HG02678 (cell line): ENCODE measurements at regions not wholly inside any gene's neighbourhood (a gene's known extent, or its start where the extent isn't known, plus 50 kb on each side); places are given as distances from the start of the nearest gene placed in this dataset.
"Not testable (repeated sequence)": the region's sequence is repeated elsewhere in the genome, so short reads cannot be mapped to it uniquely, and the experiment has no call there.

Experiments
- ATAC-seq: cut with Tn5 transposase; IDR thresholded peaks from one replicate; pipeline ENCODE4 v1.9.1; 2021; ENCODE audit warnings: mild to moderate bottlenecking, moderate library complexity; ENCODE audit not compliant: unreplicated experiment

DNA sequence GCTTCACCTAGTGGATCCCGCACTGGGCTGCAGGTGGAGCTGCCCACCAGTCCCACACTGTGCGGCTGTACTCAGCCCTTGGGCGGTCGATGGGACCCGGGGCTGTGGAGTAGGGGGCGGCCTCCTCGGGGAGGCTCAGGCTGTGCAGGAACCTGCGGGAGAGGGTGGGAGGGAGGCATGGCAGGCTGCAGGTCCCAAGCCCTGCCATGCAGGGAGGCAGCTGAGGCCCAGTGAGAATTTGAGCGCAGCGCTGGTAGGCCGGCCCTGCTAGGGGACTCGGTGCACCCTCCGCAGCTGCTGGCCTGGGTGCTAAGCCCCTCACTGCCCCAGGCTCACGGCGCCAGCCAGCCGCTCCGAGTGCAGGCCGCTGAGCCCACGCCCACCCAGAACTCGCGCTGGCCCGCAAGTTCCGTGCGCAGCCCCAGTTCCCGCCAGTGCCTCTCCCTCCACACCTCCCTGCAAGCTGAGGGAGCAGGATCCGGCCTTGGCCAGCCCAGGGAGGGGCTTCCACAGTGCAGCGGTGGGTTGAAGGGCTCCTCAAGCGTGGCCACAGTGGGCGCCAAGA lies 1407.6 kb downstream of the EPHA7 start:
- no peak for ATAC-seq

DNA sequence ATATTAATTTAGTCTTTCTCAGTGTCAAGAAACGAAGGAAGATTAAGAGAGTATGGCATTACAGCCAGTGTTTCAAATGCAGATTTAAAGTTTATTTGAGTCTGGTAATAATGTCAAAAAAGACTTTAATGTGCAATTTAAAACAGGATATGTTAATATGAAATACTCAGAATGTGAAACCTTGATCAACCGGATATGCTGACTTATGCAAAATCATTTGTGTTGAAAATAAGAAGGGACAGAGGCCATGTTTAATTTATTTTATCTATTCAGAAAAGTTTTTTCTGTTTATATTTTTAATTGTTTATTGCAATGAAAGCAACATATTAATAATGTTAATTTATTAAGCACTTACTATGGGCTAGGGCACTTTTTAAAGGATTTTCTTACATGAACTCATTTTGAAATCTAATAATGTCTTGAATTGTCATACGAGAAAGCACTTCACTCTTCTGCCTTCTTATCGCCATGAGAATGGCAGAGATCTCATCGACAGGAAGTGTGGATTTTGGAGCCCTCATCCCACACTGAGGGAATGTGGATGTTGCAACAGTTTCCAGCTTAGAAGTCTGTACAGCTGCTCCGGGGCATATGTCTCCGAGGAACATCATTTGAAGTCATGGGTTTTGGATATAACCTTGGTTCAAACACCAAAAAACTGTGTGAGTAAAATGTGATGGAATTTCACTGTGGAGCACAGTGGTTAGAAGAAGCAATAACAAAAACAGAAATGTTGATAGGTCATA lies 1410.4 kb downstream of the EPHA7 start:
- ATAC-seq, result no peak

DNA sequence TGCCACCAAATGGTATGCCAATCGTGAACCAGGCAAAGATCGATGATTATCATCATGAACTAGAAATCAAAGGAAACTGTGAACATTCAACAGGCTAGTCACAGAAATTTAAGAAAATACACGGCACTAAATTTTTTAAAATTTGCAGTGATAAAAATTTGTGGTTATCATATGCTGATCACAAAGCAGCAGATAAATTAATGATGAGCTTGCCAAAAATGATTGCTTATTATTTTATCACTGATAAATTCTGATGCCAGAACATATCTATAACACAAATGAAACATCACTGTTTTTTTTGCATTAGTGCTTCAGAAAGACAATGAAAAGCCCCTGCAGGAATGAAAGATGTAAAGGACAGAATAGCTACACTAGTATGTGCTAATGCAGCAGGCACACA lies 1413.2 kb upstream of the MAP3K7 start:
- ATAC-seq, result no peak

DNA sequence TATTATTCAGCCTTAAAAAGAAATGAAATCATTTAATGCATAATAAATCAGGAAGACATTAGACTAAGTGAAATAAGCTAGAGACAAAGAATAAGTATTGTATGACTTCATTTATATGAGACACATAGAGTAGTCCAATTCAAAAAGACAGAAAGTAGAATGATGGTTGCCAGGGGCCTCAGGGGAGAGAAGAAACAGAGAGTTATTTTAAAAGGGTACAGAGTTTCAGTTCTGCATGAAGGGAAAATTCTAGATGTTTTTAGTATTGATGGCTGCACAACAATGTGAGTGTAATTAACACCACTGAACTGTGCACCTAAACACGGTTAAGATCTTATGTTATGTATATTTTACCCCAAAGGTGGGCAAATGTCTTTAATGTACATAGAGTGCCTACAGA lies 1407.9 kb upstream of the MAP3K7 start:
- no peak for ATAC-seq

DNA sequence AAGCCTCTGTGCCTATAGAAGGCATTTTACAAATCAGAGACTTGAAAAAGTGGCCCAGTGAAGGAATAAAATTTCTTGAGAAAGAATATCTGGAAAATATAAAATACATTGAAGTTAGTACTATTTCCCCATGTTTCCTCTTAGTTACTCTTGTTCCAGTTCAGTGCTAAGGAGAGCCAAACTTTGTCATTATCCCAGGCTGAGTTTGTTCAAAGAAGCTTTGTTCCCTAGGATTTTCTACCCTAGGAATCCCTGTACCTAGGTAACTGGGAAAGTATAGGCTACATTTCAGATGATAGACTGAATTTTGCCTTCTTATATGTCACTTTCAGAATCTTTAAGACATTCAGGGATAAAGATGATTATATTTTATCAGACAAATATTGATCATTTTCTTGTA lies 1395.7 kb upstream of the MAP3K7 start:
- no peak for ATAC-seq

DNA sequence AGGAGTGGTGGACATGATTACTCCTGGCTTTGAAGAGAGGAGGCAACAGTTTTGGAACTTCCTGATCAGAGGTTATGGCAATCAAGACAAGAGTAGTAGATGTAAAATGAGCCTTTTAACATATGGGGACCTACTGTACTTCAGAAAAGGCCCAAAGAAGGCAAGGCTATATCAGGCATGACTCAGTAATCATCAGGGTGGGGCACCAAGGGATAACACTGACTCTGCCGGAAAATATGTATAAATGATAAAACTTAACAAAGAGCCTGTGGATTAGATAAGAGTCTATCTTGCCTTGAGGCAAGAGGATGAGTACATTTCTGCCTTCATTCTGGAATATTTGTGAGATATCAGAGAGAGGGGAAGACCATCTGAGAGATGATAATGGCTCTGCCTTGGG lies 1389.9 kb upstream of the MAP3K7 start:
- no peak for ATAC-seq

DNA sequence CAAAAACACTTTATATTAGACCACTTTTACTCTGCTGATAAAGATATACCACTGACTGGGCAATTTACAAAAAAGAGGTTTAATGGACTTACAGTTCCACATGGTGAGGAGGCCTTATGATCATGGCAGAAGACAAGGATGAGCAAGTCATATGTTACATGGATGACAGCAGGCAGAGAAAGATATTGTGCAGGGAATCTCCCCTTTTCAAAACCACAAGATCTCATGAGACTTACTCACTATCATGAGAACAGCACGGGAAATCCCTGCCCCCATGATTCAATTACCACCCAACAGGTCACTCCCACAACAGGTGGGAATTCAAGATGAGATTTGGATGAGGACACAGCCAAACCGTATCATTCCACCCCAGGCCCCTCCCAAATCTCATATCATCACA lies 1383.8 kb upstream of the MAP3K7 start:
- ATAC-seq, result no peak

DNA sequence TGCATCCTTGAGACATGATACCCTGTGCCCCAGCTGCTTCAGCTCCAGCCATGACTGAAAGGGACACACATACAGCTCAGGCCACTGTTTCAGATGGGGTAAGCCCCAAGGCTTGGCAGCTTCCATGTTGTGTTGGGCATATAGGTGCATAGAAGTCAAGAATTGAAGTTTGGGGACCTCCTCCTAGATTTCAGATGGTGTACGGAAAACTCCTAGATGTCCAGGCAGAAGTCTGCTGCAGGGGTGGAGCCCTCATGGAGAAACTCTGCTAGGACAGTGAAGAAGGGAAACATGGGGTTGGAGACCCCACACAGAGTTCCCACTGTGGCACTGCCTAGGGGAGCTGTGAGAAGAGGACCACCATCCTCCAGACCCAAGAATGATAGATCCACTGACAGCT lies 1379.0 kb upstream of the MAP3K7 start:
- no peak for ATAC-seq

DNA sequence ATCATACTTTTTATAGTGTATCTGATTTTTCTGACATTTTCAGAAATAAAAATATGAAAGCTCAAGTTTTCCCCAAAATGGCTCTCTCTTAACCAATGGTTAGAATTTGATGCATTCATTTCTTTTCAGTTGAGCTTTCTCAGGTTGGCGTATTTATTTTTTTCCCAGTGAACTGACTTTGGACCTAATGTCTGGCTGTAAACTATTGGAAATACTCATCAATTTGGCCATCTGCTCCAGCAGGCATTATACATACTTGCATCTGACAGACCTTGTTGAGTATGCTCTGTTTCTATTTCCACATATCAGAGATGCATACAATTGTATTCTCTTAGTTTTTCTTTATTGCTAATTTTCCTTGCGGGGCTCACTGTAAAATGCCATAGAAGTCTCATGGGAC lies 1374.8 kb upstream of the MAP3K7 start:
- ATAC-seq, result no peak

DNA sequence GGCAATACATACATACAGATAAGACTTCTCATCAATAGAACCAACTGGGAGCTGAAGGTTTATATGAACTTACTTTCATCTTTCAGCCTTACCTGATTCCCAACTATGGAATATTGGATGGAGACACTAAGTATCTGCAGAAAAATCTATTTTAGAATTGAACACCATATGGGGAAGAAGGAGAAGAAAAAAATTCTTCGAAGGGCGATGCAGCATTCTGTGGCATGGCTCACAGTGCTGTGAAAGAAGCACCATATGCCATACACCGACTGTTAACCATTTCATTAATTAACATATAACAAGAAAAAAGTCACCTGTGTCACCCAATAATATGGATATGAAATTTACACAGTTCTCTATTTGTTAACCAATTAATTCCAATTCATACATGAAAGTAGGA lies 1374.4 kb upstream of the MAP3K7 start:
- no peak for ATAC-seq

DNA sequence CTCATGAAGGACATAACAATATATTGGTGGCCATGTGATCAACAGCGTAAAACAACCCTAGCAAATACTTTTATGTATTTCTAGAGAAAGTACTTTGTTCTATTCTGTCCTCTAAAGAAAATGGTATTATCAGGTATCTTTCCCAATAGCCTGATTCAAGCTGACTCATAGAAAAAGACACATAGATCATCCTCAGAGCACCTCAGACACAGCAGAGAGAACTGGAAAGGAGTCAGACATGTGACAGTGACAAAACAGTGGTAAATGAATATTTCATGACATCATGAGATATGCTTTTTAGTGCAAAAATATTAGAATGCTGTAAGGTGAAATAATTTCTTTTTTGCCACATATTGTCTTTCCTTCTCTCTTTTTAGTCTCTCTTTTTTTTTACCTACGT lies 1355.0 kb upstream of the MAP3K7 start:
- ATAC-seq, result no peak

DNA sequence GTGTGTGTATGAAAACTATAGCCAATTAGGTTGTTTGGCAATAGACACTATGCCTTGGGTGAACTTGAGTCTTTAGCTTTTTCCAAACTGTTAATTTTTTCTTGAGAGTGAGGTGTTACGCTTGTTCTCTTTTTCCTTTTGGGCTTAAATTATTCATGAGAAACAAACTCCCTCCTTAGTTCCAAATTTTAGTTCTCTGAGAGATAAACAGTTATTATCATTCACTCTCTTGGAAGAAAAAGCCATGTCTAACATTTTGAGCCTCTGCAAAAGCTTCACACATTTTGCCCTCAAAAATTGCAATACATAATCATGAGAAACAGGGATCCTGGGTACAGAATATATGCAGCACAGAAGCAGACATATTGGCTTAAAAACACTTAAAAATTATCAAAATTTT lies 1353.9 kb upstream of the MAP3K7 start:
- no peak for ATAC-seq

DNA sequence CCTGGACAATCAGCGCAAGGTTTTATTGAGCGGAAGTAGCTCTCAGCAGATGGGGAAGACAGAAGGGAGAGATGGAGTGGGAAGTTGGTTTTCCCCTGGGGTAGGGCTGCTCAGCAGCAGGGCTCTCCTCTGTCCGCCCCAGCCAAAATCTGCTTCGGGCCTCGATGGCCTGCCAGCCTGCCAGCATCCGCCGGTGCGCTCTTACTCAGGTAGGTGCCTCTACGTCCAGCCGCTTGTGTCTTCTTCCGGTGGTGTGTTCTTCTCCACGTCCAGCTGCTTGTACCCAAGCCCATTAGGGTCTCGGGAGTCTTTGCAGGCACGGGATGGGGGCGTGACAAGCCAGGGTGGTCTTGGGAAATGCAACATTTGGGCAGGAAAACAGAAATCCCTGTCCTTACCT lies 1340.0 kb upstream of the MAP3K7 start:
- no peak for ATAC-seq

DNA sequence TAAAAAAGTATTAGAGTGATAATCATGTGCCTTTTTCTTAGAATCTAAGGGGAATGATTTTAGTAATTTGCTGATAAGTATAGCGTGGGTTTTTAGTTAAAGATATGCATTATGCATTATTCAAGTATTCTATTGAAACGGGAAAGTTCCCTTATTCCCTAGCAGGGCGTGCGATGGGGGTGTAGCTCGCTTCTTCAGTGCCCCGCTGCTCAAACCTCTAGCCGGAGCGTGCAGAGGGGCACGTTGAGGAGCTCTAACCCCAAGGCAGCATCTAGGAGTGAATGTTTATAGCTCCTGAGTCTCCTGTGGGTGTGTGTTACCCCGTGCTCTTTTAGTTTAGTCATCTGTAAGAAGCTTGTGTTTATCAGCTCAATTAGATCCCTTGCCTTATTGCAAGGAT lies 1339.5 kb upstream of the MAP3K7 start:
- ATAC-seq, result no peak

DNA sequence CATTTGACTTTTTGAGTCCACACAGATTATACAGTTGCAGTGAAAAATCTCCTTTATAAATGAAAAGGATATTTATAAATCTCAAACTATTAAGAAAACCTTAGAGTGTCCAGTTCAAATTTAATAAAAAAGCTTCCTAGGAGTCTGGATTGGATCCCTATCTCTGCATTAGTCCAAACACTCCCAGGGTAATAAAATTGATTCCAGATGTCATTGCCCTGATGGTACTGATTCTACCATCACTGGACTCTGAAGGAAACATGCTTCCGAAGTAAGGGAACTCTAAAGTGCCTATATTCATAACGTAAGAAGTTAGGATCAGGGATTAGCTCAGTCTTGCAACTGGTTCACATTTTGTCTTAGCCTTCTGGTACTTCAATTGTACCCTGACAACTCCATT lies 1325.1 kb upstream of the MAP3K7 start:
- no peak for ATAC-seq

DNA sequence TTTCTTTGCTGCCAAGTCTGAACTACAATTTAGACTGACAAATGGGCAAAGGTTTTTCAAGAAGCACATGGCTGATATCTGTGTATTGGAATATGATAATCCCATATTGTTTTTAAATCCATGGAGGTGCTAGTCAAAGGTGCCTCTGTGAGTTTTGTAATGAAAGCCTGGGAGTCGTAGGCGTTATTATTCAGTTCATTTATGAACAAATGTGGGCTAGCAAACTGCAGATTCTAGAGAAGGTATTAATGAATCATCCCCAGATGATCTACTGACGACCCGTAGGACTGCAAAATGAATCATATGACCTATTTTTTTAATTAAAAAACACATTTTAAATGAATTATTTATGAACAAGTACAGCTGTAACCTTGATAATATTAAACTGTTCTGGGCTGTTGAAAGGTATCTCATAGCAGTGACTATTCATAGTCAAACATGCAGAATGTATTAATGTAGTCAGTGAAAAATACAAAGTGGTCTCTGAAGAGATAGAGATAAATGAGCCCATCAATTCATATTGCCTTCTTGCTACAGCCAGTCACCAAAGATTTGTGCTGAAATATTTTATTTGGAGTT lies 1317.8 kb upstream of the MAP3K7 start:
- no peak for ATAC-seq

DNA sequence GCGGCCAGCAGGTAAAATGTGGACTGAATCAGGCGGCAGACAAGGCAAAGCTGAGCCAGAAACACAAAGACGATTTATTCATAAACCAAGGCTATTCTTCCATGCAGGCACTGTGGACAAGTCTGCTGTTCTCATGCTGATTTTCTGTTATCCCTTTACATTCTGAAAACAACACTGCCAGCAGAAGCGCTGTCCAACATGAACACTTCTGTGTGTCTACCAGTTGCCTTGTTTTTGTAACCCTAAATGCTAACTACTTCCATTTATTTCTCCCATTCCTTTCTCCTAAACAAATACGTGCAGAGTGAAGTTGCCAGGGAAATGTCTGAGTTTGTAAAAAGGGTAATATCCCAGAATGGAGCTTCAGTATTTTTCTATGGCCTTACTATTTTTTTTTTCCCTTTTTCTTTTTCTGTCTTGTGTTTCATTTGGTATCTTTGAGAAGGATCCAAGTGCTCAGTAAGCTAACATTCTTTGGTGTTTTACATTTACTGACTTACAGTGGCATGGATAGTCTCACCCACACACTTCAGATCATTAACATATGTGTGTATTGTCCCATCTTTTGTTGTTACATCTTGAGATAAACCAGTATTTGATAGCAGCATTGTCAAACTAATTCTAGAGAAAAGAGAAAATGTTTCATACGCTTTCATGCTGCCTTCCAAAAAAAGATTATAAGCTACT lies 1308.9 kb upstream of the MAP3K7 start:
- no peak for ATAC-seq

DNA sequence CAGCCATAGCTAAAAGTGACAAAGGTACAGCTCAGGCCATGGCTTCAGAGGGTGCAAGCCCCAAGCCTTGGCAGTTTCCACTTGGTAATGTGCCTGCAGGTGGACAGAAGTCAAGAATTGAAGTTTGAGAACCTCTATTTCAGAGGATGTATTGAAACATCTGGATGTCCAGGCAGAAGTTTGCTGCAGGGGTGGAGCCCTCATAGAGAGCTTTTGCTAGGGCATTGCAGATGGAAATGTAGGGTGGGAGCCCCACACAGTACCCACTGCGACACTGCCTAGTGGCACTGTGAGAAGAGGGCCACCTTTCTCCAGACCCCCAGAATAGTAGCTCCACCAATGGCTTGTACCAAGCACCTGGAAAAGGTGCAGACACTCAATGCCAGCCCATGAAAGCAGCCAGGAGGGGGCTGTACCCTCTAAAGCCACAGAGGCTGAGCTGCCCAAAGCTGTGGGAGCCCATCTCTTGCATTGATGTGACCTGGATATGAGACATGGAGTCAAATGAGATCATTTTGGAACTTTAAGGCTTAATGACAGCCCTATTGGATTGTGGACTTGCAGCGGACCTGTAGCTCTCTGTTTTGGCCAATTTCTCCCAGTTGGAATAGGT lies 1299.4 kb upstream of the MAP3K7 start:
- no peak for ATAC-seq

DNA sequence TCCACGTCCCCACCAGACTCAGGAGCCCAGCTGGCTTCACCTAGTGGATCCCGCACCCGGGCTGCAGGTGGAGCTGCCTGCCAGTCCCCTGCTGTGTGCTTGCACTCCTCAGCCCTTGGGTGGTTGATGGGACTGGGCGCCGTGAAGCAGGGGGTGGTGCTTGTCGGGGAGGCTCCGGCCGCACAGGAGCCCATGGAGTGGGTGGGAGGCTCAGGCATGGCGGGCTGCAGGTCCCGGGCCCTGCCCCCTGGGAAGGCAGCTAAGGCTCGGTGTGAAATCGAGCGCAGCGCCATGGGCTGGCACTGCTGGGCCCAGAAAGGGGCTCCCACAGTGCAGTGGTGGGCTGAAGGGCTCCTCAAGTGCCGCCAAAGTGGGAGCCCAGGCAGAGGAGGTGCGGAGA lies 1294.9 kb upstream of the MAP3K7 start:
- ATAC-seq, result not testable (repeated sequence)

DNA sequence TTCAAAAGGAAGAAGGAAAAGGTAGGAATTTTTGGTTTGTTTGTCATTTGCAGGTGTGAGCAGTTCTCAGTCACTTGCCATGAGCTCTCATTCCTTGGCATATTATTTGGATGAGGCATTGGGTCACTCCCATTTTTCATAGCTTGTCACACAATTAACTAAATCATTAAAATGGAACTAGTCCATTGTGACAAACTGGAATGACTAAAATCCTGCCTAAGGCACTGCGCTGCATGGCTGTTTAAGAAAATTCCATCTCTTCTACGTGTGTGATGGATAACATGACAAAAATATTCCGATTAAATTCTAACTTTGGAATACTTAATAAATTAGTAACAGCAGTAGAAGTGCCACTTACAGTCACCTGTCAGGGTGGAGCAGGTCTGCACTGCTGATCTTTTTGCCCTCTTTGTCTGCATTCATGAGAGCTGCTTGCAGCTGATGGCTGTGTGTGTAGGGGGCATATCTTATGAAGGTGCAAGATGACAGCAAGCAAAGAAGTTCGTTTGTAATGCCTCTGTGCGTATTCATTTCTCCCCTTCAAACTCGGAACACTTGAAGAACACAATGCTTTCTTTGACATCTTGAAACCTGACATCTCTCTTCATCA lies 1292.6 kb upstream of the MAP3K7 start:
- no peak for ATAC-seq

DNA sequence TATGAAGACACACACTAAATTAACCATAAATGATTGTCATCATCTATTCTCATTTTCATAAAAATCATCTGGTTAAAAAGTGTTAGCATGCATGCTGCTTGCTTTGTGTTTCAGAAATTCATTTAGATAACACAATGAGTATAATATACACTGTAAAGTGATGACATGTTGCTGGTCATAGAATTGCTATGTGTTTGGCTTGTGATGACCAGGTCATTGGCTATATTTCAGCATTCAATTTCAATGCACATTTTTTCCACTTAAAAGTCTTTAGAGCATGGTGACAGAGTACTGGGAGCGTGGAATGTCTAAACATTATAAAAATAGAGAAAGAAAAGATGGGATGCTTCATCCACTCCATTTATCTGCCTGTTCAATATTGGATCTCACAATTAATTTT lies 1291.1 kb upstream of the MAP3K7 start:
- ATAC-seq, result no peak
